Astrocyte (in vitro differentiated cells and primary cell): ENCODE measurements at regions not wholly inside any gene's neighbourhood (a gene's known extent, or its start where the extent isn't known, plus 50 kb on each side); places are given as distances from the start of the nearest gene placed in this dataset.

Experiments
- DNase-seq: peaks from one replicate; pipeline ENCODE4 v3.0.0-alpha.2; 2010; ENCODE audit warnings: low read depth
- FAIRE-seq: peaks from 2 replicates; lab custom pipeline; 2011; peaks lifted over from hg19 to GRCh38; lab: Jason Lieb, UNC
- H2AFZ ChIP-seq: 2 replicates; pipeline ENCODE4 v1.6.0; 2012; ENCODE audit warnings: low read depth, low read length, inconsistent platforms
- H3K27ac ChIP-seq: 2 replicates; pipeline ENCODE4 v1.5.1; 2011; ENCODE audit warnings: low read depth, low read length, inconsistent platforms
- H3K27me3 ChIP-seq: 2 replicates; pipeline ENCODE4 v1.6.0; 2011; ENCODE audit warnings: low read length, inconsistent platforms; ENCODE audit not compliant: insufficient read depth
- H3K36me3 ChIP-seq: 2 replicates; pipeline ENCODE4 v1.5.1; 2011; ENCODE audit warnings: low read length, inconsistent platforms; ENCODE audit not compliant: insufficient read depth
- H3K4me1 ChIP-seq: 2 replicates; pipeline ENCODE4 v1.5.1; 2011; ENCODE audit warnings: low read length, inconsistent platforms; ENCODE audit not compliant: insufficient read depth
- H3K4me2 ChIP-seq: 2 replicates; pipeline ENCODE4 v1.6.0; 2012; ENCODE audit warnings: low read length, inconsistent platforms
- H3K4me3 ChIP-seq: 2 replicates; pipeline ENCODE4 v1.5.1; 2011; ENCODE audit warnings: low read depth, mild to moderate bottlenecking, low read length, inconsistent platforms; ENCODE audit not compliant: insufficient read depth
- H3K79me2 ChIP-seq: 2 replicates; pipeline ENCODE4 v1.6.0; 2012; ENCODE audit warnings: mild to moderate bottlenecking, low read length, inconsistent platforms; ENCODE audit not compliant: insufficient read depth
- H3K9ac ChIP-seq: 2 replicates; pipeline ENCODE4 v1.6.0; 2012; ENCODE audit warnings: mild to moderate bottlenecking, low read length, inconsistent platforms
- H3K9me3 ChIP-seq: 2 replicates; pipeline ENCODE4 v1.5.1; 2012; ENCODE audit warnings: low read depth, mild to moderate bottlenecking, low read length, inconsistent platforms; ENCODE audit not compliant: insufficient read depth
- H4K20me1 ChIP-seq: 2 replicates; pipeline ENCODE4 v1.6.0; 2012; ENCODE audit warnings: low read length, inconsistent platforms; ENCODE audit not compliant: insufficient read depth
- H3K27ac Mint-ChIP-seq: one replicate; pipeline ENCODE4 v1.8.0; 2021; ENCODE audit warnings: mild to moderate bottlenecking, mixed read lengths; ENCODE audit not compliant: unreplicated experiment
- H3K27me3 Mint-ChIP-seq: one replicate; pipeline ENCODE4 v1.8.0; 2021; ENCODE audit warnings: low read depth, mixed read lengths; ENCODE audit not compliant: unreplicated experiment
- H3K36me3 Mint-ChIP-seq: one replicate; pipeline ENCODE4 v1.8.0; 2021; ENCODE audit warnings: low read depth, mixed read lengths; ENCODE audit not compliant: unreplicated experiment
- H3K4me1 Mint-ChIP-seq: one replicate; pipeline ENCODE4 v1.8.0; 2021; ENCODE audit warnings: low read depth, mixed read lengths; ENCODE audit not compliant: unreplicated experiment
- H3K4me3 Mint-ChIP-seq: one replicate; pipeline ENCODE4 v1.8.0; 2021; ENCODE audit warnings: mild to moderate bottlenecking, moderate library complexity, mixed read lengths; ENCODE audit not compliant: unreplicated experiment
- H3K9me3 Mint-ChIP-seq: one replicate; pipeline ENCODE4 v1.8.0; 2021; ENCODE audit warnings: mild to moderate bottlenecking, mixed read lengths; ENCODE audit not compliant: unreplicated experiment
- EZH2 ChIP-seq: IDR thresholded peaks from 2 replicates; pipeline ENCODE4 v1.6.1; 2012; ENCODE audit warnings: mild to moderate bottlenecking, low read length, inconsistent platforms; ENCODE audit not compliant: insufficient read depth
- TF ChIP-seq, protein P1 (sequence below): IDR thresholded peaks from 2 replicates; pipeline ENCODE4 v1.5.1; 2011; ENCODE audit warnings: low read depth, mild to moderate bottlenecking, inconsistent platforms, low read length, moderate library complexity; ENCODE audit not compliant: insufficient read depth

- Histone ChIP-seq H3K36me3 (no peaks in the 10 kb centered on the region), H3K4me2 (no peak overlapping the region), H3K79me2 (no peaks in the 10 kb centered on the region), H3K4me3 (no peak overlapping the region), H3K9ac (no peak overlapping the region), H3K27me3 (no peaks in the 10 kb centered on the region), H3K9me3 (no peaks in the 10 kb centered on the region), H3K27ac (no peak overlapping the region), H4K20me1 (no peaks in the 10 kb centered on the region), H3K4me1 (no peaks in the 10 kb centered on the region), H2AFZ (no peak overlapping the region)
- Mint-ChIP-seq H3K4me3 (no peak overlapping the region), H3K36me3 (no peaks in the 10 kb centered on the region), H3K9me3 (no peaks in the 10 kb centered on the region), H3K4me1 (no peaks in the 10 kb centered on the region), H3K27ac (no peak overlapping the region), H3K27me3 (peaks cover 49% of the 10 kb centered on the region)
- no peak for DNase-seq
- TF ChIP-seq, protein P1, sequence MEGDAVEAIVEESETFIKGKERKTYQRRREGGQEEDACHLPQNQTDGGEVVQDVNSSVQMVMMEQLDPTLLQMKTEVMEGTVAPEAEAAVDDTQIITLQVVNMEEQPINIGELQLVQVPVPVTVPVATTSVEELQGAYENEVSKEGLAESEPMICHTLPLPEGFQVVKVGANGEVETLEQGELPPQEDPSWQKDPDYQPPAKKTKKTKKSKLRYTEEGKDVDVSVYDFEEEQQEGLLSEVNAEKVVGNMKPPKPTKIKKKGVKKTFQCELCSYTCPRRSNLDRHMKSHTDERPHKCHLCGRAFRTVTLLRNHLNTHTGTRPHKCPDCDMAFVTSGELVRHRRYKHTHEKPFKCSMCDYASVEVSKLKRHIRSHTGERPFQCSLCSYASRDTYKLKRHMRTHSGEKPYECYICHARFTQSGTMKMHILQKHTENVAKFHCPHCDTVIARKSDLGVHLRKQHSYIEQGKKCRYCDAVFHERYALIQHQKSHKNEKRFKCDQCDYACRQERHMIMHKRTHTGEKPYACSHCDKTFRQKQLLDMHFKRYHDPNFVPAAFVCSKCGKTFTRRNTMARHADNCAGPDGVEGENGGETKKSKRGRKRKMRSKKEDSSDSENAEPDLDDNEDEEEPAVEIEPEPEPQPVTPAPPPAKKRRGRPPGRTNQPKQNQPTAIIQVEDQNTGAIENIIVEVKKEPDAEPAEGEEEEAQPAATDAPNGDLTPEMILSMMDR = no peak
- no peak for TF ChIP-seq EZH2
- FAIRE-seq = no peak
Observed at GRCh38 chr1:36692465-36693160, 209.9 kb upstream of the CSF3R start.

GRCh38 chr1:36691374-36691773 is 208.7 kb upstream of the CSF3R start:
- no peak overlapping the region for H3K4me3 Mint-ChIP-seq
- no peaks in the 10 kb centered on the region for H3K36me3 Mint-ChIP-seq
- Histone ChIP-seq H3K4me2 (no peak overlapping the region), H3K27ac (no peak overlapping the region), H3K9ac (no peak overlapping the region), H3K4me3 (no peak overlapping the region), H3K36me3 (no peaks in the 10 kb centered on the region), H3K9me3 (no peaks in the 10 kb centered on the region), H3K27me3 (no peaks in the 10 kb centered on the region), H2AFZ (no peak overlapping the region), H3K4me1 (no peaks in the 10 kb centered on the region), H4K20me1 (no peaks in the 10 kb centered on the region), H3K79me2 (no peaks in the 10 kb centered on the region)
- FAIRE-seq = no peak
- H3K27ac Mint-ChIP-seq = no peak overlapping the region
- H3K27me3 Mint-ChIP-seq = peaks cover 50% of the 10 kb centered on the region
- no peaks in the 10 kb centered on the region for H3K4me1 Mint-ChIP-seq
- DNase-seq = no peak
- H3K9me3 Mint-ChIP-seq = no peaks in the 10 kb centered on the region
- TF ChIP-seq, protein P1 = no peak
- no peak for TF ChIP-seq EZH2

DNA sequence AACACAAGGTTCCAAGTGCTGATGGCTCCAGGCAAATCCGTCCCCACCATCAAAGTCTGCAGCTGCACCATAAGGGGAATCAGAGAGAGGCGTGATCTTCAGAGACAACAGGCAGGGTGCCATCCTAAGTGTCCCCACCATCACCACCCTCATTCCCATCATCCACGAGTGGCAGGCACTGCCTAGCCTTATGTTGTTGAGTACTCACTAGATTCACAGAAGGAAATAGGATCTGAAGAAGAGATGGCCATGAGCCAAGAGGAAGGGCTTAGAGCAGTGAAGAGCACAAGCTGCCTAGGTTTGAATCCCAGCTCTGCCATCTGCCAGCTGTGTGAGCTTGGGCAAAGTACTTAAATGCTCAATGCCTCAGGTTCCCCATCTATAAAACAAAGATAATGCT is 207.3 kb upstream of the CSF3R start:
- no peak overlapping the region for H3K27ac ChIP-seq
- H3K4me3 Mint-ChIP-seq = no peak overlapping the region
- DNase-seq (no peak), FAIRE-seq (no peak)
- H3K4me1 ChIP-seq = no peaks in the 10 kb centered on the region
- H3K9me3 ChIP-seq = no peaks in the 10 kb centered on the region
- no peaks in the 10 kb centered on the region for H3K79me2 ChIP-seq
- H3K9me3 Mint-ChIP-seq = no peaks in the 10 kb centered on the region
- H3K27me3 ChIP-seq = no peaks in the 10 kb centered on the region
- H3K36me3 ChIP-seq = no peaks in the 10 kb centered on the region
- H2AFZ ChIP-seq = no peak overlapping the region
- no peak overlapping the region for H3K27ac Mint-ChIP-seq
- H3K36me3 Mint-ChIP-seq = no peaks in the 10 kb centered on the region
- peaks cover 39% of the 10 kb centered on the region for H3K27me3 Mint-ChIP-seq
- no peak for TF ChIP-seq EZH2
- TF ChIP-seq, protein P1 = no peak
- no peak overlapping the region for H3K4me3 ChIP-seq
- no peak overlapping the region for H3K4me2 ChIP-seq
- no peaks in the 10 kb centered on the region for H4K20me1 ChIP-seq
- no peak overlapping the region for H3K9ac ChIP-seq
- no peaks in the 10 kb centered on the region for H3K4me1 Mint-ChIP-seq
